GM23338 (cell line): ENCODE measurements at regions not wholly inside any gene's neighbourhood (a gene's known extent, or its start where the extent isn't known, plus 50 kb on each side); places are given as distances from the start of the nearest gene placed in this dataset.

ENCODE experiments used
- CREB1 ChIP-seq: fragments of 250-450 bp; sonication (Bioruptor Pico); IDR thresholded peaks from 2 replicates; pipeline ENCODE4 v1.5.0; 2020; ENCODE audit warnings: low read depth, mild to moderate bottlenecking, moderate library complexity
- EZH2 ChIP-seq: fragments of 200-600 bp; sonication (generic); IDR thresholded peaks from one replicate; pipeline ENCODE4 v1.8.0; 2017; ENCODE audit warnings: antibody characterized with exemption, mild to moderate bottlenecking, low read depth; ENCODE audit not compliant: unreplicated experiment
- EZH2phosphoT487 ChIP-seq: fragments of 200-600 bp; sonication (generic); IDR thresholded peaks from one replicate; pipeline ENCODE4 v1.8.1; 2018; ENCODE audit warnings: antibody characterized with exemption; ENCODE audit not compliant: unreplicated experiment
- JUNB ChIP-seq: IDR thresholded peaks from one replicate; pipeline ENCODE4 v1.6.1; 2016; ENCODE audit warnings: antibody characterized with exemption; ENCODE audit not compliant: unreplicated experiment
- NANOG ChIP-seq: IDR thresholded peaks from 2 replicates; pipeline ENCODE4 v1.6.1; 2016; ENCODE audit warnings: antibody characterized with exemption, borderline replicate concordance
- POLR2AphosphoS5 ChIP-seq: IDR thresholded peaks from 2 replicates; pipeline ENCODE4 v1.6.1; 2016; ENCODE audit warnings: antibody characterized with exemption, low read depth
- ZNF114 ChIP-seq: fragments of 250-450 bp; sonication (Bioruptor Pico); IDR thresholded peaks from 2 replicates; pipeline ENCODE4 v1.5.0; 2020; ENCODE audit warnings: mild to moderate bottlenecking, moderate library complexity
- ZNF331 ChIP-seq: fragments of 250-450 bp; sonication (Bioruptor Pico); IDR thresholded peaks from 2 replicates; pipeline ENCODE4 v1.5.0; 2020; ENCODE audit warnings: low read depth, mild to moderate bottlenecking, moderate library complexity
- TF ChIP-seq, protein P1 (sequence below), 2 experiments: fragments of 200-600 bp in 1 of 2; sonication (generic) in 1 of 2; conservative IDR thresholded peaks; 2 replicates each; pipeline versions ENCODE4 v1.5.1 to v1.6.1; 2016 to 2017; ENCODE audit warnings: antibody characterized with exemption in 2 of 2, low read depth in 2 of 2, mild to moderate bottlenecking in 2 of 2, moderate library complexity in 1 of 2
- TF ChIP-seq, protein P2 (sequence below): IDR thresholded peaks from 2 replicates; pipeline ENCODE4 v1.6.1; 2016; ENCODE audit warnings: antibody characterized with exemption
- TF ChIP-seq, protein P3 (sequence below): fragments of 250-450 bp; sonication (Bioruptor Pico); IDR thresholded peaks from 2 replicates; pipeline ENCODE4 v1.5.0; 2020; ENCODE audit warnings: mild to moderate bottlenecking, moderate library complexity
- TF ChIP-seq, protein P4 (sequence below): IDR thresholded peaks from one replicate; pipeline ENCODE4 v1.6.1; 2018; ENCODE audit warnings: antibody characterized with exemption; ENCODE audit not compliant: unreplicated experiment

DNA sequence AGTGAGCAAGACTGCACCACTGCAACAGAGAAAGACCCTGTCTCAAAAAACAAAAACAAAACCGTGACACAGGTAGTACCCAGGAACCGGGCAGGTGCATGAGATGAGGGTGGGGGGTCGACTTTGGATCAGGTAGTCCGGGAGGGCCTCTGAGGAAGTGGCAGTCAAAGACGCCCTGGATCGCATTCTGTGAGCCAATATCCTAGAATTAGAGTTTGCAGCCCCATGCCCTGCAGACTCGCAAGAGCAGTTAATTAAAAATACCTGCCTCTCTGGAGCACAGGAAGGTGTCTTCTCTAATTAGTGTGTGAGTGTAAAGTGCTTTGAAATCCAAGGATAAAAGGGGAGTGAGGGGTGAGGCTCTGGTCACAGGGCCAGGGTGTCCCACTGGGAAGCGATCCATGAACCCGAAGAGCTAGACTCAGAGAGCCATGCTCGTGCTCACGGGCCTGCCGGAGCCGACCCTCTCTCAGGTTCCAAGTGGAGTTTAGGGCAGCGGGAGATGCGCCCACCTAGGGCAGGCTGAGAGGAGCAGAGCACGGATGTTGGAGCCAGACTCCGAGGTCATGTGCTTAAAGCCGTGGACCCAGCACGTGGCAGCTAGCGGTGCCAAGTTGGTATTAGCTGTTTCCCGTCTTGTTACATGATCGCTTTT, 74.7 kb upstream of the PTPN1 start:
- TF ChIP-seq, protein P1, sequence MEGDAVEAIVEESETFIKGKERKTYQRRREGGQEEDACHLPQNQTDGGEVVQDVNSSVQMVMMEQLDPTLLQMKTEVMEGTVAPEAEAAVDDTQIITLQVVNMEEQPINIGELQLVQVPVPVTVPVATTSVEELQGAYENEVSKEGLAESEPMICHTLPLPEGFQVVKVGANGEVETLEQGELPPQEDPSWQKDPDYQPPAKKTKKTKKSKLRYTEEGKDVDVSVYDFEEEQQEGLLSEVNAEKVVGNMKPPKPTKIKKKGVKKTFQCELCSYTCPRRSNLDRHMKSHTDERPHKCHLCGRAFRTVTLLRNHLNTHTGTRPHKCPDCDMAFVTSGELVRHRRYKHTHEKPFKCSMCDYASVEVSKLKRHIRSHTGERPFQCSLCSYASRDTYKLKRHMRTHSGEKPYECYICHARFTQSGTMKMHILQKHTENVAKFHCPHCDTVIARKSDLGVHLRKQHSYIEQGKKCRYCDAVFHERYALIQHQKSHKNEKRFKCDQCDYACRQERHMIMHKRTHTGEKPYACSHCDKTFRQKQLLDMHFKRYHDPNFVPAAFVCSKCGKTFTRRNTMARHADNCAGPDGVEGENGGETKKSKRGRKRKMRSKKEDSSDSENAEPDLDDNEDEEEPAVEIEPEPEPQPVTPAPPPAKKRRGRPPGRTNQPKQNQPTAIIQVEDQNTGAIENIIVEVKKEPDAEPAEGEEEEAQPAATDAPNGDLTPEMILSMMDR (conservative IDR thresholded peaks at IDR 0.05; ENCODE audit: low read depth in 2 of 2): no peak
- TF ChIP-seq, protein P2, sequence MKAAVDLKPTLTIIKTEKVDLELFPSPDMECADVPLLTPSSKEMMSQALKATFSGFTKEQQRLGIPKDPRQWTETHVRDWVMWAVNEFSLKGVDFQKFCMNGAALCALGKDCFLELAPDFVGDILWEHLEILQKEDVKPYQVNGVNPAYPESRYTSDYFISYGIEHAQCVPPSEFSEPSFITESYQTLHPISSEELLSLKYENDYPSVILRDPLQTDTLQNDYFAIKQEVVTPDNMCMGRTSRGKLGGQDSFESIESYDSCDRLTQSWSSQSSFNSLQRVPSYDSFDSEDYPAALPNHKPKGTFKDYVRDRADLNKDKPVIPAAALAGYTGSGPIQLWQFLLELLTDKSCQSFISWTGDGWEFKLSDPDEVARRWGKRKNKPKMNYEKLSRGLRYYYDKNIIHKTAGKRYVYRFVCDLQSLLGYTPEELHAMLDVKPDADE: no peak
- TF ChIP-seq POLR2AphosphoS5 (no peak), ZNF331 (no peak), EZH2phosphoT487 (no peak), CREB1 (CRISPR knock-in tag) (no peak), EZH2 (no peak), NANOG (no peak), ZNF114 (no peak), JUNB (no peak)
- TF ChIP-seq, protein P3, sequence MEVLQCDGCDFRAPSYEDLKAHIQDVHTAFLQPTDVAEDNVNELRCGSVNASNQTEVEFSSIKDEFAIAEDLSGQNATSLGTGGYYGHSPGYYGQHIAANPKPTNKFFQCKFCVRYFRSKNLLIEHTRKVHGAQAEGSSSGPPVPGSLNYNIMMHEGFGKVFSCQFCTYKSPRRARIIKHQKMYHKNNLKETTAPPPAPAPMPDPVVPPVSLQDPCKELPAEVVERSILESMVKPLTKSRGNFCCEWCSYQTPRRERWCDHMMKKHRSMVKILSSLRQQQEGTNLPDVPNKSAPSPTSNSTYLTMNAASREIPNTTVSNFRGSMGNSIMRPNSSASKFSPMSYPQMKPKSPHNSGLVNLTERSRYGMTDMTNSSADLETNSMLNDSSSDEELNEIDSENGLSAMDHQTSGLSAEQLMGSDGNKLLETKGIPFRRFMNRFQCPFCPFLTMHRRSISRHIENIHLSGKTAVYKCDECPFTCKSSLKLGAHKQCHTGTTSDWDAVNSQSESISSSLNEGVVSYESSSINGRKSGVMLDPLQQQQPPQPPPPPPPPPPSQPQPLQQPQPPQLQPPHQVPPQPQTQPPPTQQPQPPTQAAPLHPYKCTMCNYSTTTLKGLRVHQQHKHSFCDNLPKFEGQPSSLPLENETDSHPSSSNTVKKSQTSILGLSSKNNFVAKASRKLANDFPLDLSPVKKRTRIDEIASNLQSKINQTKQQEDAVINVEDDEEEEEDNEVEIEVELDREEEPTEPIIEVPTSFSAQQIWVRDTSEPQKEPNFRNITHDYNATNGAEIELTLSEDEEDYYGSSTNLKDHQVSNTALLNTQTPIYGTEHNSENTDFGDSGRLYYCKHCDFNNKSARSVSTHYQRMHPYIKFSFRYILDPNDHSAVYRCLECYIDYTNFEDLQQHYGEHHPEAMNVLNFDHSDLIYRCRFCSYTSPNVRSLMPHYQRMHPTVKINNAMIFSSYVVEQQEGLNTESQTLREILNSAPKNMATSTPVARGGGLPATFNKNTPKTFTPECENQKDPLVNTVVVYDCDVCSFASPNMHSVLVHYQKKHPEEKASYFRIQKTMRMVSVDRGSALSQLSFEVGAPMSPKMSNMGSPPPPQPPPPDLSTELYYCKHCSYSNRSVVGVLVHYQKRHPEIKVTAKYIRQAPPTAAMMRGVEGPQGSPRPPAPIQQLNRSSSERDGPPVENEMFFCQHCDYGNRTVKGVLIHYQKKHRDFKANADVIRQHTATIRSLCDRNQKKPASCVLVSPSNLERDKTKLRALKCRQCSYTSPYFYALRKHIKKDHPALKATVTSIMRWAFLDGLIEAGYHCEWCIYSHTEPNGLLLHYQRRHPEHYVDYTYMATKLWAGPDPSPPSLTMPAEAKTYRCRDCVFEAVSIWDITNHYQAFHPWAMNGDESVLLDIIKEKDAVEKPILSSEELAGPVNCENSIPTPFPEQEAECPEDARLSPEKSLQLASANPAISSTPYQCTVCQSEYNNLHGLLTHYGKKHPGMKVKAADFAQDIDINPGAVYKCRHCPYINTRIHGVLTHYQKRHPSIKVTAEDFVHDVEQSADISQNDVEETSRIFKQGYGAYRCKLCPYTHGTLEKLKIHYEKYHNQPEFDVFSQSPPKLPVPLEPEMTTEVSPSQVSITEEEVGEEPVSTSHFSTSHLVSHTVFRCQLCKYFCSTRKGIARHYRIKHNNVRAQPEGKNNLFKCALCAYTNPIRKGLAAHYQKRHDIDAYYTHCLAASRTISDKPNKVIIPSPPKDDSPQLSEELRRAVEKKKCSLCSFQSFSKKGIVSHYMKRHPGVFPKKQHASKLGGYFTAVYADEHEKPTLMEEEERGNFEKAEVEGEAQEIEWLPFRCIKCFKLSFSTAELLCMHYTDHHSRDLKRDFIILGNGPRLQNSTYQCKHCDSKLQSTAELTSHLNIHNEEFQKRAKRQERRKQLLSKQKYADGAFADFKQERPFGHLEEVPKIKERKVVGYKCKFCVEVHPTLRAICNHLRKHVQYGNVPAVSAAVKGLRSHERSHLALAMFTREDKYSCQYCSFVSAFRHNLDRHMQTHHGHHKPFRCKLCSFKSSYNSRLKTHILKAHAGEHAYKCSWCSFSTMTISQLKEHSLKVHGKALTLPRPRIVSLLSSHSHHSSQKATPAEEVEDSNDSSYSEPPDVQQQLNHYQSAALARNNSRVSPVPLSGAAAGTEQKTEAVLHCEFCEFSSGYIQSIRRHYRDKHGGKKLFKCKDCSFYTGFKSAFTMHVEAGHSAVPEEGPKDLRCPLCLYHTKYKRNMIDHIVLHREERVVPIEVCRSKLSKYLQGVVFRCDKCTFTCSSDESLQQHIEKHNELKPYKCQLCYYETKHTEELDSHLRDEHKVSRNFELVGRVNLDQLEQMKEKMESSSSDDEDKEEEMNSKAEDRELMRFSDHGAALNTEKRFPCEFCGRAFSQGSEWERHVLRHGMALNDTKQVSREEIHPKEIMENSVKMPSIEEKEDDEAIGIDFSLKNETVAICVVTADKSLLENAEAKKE (CRISPR knock-in tag): no peak
- TF ChIP-seq, protein P4, sequence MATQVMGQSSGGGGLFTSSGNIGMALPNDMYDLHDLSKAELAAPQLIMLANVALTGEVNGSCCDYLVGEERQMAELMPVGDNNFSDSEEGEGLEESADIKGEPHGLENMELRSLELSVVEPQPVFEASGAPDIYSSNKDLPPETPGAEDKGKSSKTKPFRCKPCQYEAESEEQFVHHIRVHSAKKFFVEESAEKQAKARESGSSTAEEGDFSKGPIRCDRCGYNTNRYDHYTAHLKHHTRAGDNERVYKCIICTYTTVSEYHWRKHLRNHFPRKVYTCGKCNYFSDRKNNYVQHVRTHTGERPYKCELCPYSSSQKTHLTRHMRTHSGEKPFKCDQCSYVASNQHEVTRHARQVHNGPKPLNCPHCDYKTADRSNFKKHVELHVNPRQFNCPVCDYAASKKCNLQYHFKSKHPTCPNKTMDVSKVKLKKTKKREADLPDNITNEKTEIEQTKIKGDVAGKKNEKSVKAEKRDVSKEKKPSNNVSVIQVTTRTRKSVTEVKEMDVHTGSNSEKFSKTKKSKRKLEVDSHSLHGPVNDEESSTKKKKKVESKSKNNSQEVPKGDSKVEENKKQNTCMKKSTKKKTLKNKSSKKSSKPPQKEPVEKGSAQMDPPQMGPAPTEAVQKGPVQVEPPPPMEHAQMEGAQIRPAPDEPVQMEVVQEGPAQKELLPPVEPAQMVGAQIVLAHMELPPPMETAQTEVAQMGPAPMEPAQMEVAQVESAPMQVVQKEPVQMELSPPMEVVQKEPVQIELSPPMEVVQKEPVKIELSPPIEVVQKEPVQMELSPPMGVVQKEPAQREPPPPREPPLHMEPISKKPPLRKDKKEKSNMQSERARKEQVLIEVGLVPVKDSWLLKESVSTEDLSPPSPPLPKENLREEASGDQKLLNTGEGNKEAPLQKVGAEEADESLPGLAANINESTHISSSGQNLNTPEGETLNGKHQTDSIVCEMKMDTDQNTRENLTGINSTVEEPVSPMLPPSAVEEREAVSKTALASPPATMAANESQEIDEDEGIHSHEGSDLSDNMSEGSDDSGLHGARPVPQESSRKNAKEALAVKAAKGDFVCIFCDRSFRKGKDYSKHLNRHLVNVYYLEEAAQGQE: no peak
